Epithelial cell of esophagus (primary cell): ENCODE measurements at regions not wholly inside any gene's neighbourhood (a gene's known extent, or its start where the extent isn't known, plus 50 kb on each side); places are given as distances from the start of the nearest gene placed in this dataset.
"Not testable (repeated sequence)": the region's sequence is repeated elsewhere in the genome, so short reads cannot be mapped to it uniquely, and the experiment has no call there.

ENCODE experiments used
- DNase-seq: peaks from one replicate; pipeline ENCODE4 v3.0.0; 2010; ENCODE audit warnings: low read depth
- H3K4me3 ChIP-seq: 2 replicates; pipeline ENCODE4 v1.5.1; 2011; ENCODE audit warnings: mild to moderate bottlenecking, low read length, control low read depth
- TF ChIP-seq, protein P1 (sequence below): IDR thresholded peaks from 2 replicates; pipeline ENCODE4 v1.5.1; 2011; ENCODE audit warnings: low read depth, mild to moderate bottlenecking, low read length, control low read depth, inconsistent platforms; ENCODE audit not compliant: insufficient read depth; ENCODE audit errors: missing control alignments

DNA sequence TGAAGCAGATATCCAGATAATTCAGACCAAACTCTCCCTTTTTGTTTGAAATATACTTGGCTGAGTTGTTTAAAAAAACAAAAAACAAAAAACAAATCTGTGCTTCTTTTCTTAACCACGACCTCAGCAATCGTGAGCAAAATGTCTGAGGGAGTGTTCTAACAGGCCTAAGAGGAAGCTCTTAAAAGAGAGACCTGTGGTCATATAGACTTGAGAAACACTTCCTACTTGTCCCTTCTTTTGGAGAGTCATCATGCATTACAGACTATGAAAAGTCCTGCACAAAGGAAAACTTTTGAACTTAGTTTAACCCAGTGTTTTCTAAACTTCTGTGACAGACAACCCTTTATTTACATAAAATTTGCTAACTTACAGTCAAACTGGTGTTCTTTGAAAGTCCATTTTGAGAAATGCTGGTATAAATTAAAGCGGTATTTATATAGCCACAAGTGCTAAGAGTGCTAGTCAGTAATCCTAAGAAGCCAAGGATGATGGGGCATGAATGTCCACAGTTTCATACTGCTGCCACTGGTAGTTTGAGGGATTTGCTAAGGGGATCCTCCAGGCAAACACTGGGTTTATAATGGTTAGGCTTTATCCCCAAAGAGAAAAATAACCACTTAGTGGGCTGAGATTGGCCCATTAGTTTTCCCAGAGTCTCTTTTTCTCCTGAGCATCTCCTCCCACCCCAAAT lies 199.8 kb downstream of the LRRC70 start:
- no peak for DNase-seq
- no peak overlapping the region for H3K4me3 ChIP-seq
- TF ChIP-seq, protein P1, sequence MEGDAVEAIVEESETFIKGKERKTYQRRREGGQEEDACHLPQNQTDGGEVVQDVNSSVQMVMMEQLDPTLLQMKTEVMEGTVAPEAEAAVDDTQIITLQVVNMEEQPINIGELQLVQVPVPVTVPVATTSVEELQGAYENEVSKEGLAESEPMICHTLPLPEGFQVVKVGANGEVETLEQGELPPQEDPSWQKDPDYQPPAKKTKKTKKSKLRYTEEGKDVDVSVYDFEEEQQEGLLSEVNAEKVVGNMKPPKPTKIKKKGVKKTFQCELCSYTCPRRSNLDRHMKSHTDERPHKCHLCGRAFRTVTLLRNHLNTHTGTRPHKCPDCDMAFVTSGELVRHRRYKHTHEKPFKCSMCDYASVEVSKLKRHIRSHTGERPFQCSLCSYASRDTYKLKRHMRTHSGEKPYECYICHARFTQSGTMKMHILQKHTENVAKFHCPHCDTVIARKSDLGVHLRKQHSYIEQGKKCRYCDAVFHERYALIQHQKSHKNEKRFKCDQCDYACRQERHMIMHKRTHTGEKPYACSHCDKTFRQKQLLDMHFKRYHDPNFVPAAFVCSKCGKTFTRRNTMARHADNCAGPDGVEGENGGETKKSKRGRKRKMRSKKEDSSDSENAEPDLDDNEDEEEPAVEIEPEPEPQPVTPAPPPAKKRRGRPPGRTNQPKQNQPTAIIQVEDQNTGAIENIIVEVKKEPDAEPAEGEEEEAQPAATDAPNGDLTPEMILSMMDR, result no peak

DNA sequence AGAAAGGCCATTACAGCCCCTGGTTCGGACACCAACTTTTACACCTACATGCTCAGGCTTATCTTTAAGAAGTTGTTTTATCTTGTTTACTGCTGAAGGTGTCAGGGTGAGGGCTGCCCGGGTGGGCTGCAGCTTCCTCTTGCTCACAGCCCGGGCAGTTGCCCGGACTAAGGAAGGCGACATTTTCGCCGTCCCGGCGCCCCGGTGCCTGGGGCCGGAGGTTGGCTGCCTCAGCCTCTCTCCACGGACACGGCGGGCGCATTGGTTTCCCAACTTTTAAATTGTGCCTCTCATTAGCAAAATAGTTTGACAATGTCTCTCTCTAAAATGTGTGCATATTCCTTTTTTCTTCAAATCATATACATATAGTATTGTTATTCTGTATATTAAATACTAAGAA lies 198.5 kb downstream of the LRRC70 start:
- H3K4me3 ChIP-seq, DNase-seq: not testable (repeated sequence)

DNA sequence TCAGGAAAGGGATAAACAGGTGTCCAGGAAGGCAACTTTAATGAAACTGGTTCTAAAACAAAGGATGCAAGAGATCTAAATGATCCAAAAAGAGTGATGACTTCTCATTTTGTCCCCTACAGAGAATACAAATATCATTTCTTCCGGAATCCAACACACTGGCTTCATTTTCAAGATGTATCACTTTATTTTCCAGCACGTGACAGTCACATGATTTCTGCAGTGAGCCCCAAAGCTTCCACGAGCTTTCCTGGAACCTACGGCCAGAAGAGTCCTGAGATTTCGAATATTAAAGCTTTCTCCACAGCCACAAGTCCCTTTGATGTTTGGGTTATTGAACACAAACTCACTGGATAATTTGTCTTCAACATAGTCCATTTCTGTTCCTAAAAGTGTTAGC lies 198.0 kb downstream of the LRRC70 start:
- not testable (repeated sequence) for DNase-seq, H3K4me3 ChIP-seq

DNA sequence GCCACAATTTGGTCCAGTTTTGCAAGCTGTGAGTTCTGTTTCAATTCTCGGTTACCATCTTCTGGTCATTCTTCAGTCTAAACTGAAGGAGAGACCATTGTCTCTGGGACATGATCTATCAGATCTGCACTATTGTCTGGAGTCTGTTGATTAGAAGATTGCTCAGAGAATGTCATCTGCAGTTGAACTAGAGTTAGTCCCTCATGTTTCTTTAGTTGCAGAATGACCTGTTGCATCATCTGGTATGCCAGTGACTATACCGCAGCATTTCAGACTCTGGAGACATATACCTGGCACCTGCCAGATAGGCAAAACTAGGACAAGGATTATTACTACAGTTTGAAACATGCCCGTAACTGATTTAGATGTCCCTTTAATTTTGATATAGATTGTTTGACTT lies 194.8 kb downstream of the LRRC70 start:
- TF ChIP-seq, protein P1, result no peak
- no peak for DNase-seq
- no peak overlapping the region for H3K4me3 ChIP-seq

DNA sequence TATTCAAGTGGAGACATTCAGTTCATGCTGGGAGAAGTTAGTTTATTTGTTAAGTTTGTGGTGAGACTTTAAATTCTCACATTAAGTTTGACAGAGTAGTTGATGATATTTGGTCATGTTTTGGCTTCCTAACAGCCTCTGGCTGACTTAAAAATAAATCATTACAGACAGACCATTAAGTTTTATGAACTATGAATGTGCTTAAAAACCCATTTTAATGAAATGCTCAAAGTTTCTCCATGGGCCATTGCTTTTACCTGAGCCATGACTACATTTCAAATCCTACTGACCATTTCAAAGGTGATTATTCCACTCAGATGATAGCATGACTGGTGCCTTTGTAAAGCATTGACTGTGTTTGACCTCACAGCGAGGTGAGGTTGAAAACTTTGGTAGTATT lies 192.7 kb downstream of the LRRC70 start:
- no peak for DNase-seq
- TF ChIP-seq, protein P1, result no peak
- no peak overlapping the region for H3K4me3 ChIP-seq

DNA sequence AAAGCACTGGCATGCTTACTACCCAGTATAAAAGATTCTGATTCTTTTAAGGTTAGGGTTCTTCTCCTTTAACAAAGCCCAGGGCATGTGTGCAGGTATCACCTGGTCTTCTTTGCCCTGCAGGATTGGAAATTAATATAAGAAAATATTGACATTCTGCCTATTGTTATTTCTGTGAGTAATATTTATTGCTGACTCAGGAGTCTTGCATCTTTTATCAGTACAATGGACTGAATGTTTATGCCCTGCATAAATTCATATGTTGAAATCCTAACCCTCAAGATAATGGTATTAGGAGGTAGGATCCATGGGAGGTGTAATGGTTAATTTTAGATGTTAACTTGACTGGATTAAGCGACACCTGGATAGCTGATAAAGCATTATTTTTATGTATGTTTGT lies 189.0 kb downstream of the LRRC70 start:
- DNase-seq, result no peak
- TF ChIP-seq, protein P1, result no peak
- H3K4me3 ChIP-seq, result no peak overlapping the region

DNA sequence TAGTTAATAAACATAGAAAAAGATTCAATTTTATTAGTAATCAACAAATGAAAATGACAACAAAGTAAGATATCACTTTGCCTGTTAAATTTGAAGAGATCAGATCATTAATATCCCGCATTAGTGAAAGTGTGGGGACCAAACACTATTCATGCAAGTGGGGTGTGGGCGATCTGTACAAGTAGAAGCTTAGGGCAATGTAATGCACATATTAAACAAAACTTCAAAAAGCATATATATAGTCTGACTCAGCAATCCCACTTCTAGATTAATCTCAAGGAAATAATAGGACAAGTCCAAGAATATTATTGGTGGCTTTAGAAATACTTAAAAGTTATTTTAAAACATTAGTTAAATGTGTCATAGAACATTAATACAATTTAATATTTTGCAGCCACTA lies 188.5 kb downstream of the LRRC70 start:
- TF ChIP-seq, protein P1, result no peak
- DNase-seq, result no peak
- no peak overlapping the region for H3K4me3 ChIP-seq

DNA sequence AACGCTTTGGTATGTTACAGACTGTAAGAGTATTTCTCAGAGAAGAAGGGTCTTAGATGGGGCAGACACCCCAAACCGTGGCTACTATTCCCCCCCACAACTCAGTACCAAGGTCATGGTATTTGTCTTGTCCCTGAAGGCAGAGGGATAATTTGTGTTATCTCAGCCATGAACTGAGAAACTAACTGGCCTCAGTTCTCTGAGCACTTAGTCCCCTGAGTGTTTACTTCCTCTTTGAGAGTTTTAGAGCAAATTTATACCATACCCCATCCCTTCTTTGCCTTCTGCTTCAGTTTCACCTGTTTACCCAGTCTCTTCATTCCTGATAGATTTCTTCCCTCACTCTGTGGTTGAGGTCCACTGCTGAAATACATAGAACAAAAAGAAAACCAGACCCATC lies 183.9 kb downstream of the LRRC70 start:
- TF ChIP-seq, protein P1, result no peak
- no peak overlapping the region for H3K4me3 ChIP-seq
- no peak for DNase-seq

DNA sequence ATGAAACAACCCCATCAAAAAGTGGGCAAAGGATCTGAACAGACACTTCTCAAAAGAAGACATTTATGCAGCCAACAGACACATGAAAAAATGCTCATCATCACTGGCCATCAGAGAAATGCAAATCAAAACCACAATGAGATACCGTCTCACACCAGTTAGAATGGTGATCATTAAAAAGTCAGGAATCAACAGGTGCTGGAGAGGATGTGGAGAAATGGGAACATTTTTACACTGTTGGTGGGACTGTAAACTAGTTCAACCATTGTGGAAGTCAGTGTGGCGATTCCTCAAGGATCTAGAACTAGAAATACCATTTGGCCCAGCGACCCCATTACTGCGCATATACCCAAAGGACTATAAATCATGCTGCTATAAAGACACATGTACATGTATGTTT lies 179.1 kb downstream of the LRRC70 start:
- H3K4me3 ChIP-seq, DNase-seq: not testable (repeated sequence)

DNA sequence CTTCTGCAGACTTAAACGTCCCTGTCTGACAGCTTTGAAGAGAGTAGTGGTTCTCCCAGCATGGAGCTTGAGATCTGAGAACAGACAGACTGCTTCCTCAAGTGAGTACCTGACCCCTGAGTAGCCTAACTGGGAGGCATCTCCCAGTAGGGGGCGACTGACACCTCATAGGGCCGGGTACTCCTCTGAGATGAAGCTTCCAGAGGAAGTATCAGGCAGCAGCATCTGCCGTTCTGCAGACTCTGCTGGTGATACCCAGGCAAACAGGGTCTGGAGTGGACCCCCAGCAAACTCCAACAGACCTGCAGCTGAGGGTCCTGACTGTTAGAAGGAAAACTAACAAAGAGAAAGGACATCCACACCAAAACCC lies 174.4 kb downstream of the LRRC70 start:
- DNase-seq, H3K4me3 ChIP-seq: not testable (repeated sequence)

DNA sequence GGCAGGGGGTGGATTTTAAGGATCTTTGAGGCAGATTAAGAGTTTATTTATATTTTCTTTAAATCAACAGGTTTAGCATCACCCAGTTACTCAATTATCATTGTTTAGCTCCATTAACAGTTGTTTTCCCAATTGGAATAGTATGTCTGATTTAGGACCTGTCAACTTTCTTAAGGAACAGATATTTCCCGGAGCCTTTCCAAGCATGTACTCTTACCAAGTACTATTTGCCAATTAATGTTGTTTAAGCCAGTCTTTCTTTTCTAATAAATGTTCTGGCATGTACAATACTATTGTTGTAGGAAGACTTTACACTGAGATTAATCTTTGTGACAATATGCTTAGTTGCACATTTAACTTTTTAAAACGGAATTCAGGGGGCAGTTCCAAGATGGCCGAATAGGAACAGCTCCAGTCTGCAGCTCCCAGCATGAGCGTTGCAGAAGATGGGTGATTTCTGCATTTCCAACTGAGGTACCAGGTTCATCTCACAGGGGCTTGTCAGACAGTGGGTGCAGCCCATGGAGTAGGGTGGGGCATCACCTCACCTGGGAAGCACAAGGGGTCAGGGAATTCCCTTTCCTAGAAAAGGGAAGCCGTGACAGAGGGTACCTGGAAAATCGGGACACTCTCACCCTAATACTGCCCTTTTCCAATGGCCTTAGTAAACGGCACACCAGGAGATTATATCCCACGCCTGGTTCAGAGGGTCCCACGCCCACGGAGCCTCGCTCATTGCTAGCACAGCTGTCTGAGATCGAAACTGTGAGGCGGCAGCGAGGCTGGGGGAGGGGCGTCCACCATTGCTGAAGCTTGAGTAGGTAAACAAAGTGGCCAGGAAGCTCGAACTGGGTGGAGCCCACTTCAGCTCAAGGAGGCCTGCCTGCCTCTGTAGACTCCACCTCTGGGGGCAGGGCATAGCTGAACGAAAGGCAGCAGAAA lies 173.7 kb downstream of the LRRC70 start:
- not testable (repeated sequence) for H3K4me3 ChIP-seq, DNase-seq
